ENCODE measurements at regions not wholly inside any gene's neighbourhood (a gene's known extent, or its start where the extent isn't known, plus 50 kb on each side); places are given as distances from the start of the nearest gene placed in this dataset.

DNA sequence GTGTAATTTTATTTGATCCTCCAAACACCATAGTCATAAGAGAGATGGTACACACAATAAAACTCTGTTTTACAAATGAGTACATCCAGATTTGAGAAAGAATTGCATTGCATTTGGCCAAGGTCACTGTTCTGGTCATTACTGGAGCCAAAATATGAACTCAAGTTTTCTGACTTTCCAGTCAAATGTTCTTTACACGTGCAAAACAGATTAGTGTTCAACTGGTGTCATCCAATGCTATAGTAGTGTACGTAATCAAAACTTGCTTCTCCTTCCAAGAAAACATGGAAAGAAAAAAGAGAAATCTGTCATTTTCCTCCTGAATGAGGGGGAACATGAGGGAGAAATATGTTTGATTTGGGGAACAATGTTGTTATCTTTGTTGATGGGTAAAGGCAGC lies 291.9 kb downstream of the NAF1 start:
- TF ChIP-seq CTCF (IDR thresholded peaks at IDR 0.05) (no peak), POLR2A (IDR thresholded peaks at IDR 0.05) (no peak), POLR2AphosphoS5 (IDR thresholded peaks at IDR 0.05) (no peak)
